ENCODE measurements at regions not wholly inside any gene's neighbourhood (a gene's known extent, or its start where the extent isn't known, plus 50 kb on each side); places are given as distances from the start of the nearest gene placed in this dataset.
"Not testable (repeated sequence)": the region's sequence is repeated elsewhere in the genome, so short reads cannot be mapped to it uniquely, and the experiment has no call there.

GRCh38 chr7:152594801-152595200, 81.1 kb downstream of the XRCC2 start:
- DNase-seq: no peak

- DNase-seq: no peak
Observed at GRCh38 chr7:152591976-152592375, 84.0 kb downstream of the XRCC2 start.

GRCh38 chr7:152590481-152590880, 85.5 kb downstream of the XRCC2 start:
- DNase-seq: no peak

- not testable (repeated sequence) for DNase-seq
Observed at GRCh38 chr7:152589821-152590220, 86.1 kb downstream of the XRCC2 start.

GRCh38 chr7:152588350-152588749, 87.6 kb downstream of the XRCC2 start:
- no peak for DNase-seq

GRCh38 chr7:152587366-152587765, 88.6 kb downstream of the XRCC2 start:
- no peak for DNase-seq

- DNase-seq: no peak
Observed at GRCh38 chr7:152583006-152583405, 92.9 kb downstream of the XRCC2 start.

- no peak for DNase-seq
Observed at GRCh38 chr7:152579070-152579469, 96.9 kb downstream of the XRCC2 start.

GRCh38 chr7:152577339-152577738, 98.6 kb downstream of the XRCC2 start:
- no peak for DNase-seq

GRCh38 chr7:152574892-152575548, 100.9 kb downstream of the XRCC2 start:
- DNase-seq: no peak

- DNase-seq: not testable (repeated sequence)
Observed at GRCh38 chr7:152573186-152573585, 102.8 kb downstream of the XRCC2 start.

GRCh38 chr7:152572101-152572500, 103.8 kb downstream of the XRCC2 start:
- no peak for DNase-seq

- no peak for DNase-seq
Observed at GRCh38 chr7:152571068-152571467, 104.9 kb downstream of the XRCC2 start.

GRCh38 chr7:152568972-152569371, 107.0 kb downstream of the XRCC2 start:
- no peak for DNase-seq

GRCh38 chr7:152565731-152566130, 110.2 kb downstream of the XRCC2 start:
- DNase-seq: no peak

- no peak for DNase-seq
Observed at GRCh38 chr7:152564656-152565250, 111.2 kb downstream of the XRCC2 start.

GRCh38 chr7:152556013-152556755, 119.8 kb downstream of the XRCC2 start:
- DNase-seq: peak in 1 of 56 donors; percentile 39

GRCh38 chr7:152553671-152554317, 118.0 kb upstream of the KMT2C start:
- DNase-seq: no peak

GRCh38 chr7:152551304-152552036, 115.7 kb upstream of the KMT2C start:
- no peak for DNase-seq

GRCh38 chr7:152544971-152545619, 109.3 kb upstream of the KMT2C start:
- no peak for DNase-seq

- no peak for DNase-seq
Observed at GRCh38 chr7:152544481-152544927, 108.7 kb upstream of the KMT2C start.
